Fibroblast of skin of left biceps (primary cell): ENCODE measurements at regions not wholly inside any gene's neighbourhood (a gene's known extent, or its start where the extent isn't known, plus 50 kb on each side); places are given as distances from the start of the nearest gene placed in this dataset.

Experiments used
- DNase-seq, 2 experiments: peaks; one replicate each; pipeline ENCODE4 v3.0.0-alpha.2; 2013; ENCODE audit warnings: low read depth in 2 of 2

DNA sequence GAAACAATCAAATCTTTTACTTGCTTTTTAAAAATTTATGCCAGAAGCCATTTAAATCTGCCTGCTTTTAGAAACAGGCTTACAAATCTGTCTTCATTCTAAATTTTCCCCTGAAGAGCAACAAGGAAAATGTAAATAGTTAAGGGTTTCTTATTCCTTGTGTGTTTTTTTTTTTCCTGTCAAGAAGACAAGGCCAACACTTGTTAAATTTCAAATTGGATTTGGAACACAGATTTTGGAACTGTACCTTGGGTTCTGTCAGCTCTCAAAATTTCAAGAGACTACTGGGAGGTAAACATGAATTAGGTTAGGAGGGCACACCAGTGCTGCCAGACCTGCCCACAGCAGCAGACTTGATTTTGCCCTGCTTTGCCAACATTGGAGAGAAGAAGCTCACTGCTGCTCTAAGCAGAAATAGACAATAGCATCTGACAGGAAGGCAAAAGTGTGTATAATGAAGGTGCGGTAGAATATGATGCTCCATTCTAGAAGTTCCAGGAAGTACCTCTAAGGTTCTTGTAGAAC is 121.7 kb downstream of the NHLRC3 start:
- DNase-seq: no peak

DNA sequence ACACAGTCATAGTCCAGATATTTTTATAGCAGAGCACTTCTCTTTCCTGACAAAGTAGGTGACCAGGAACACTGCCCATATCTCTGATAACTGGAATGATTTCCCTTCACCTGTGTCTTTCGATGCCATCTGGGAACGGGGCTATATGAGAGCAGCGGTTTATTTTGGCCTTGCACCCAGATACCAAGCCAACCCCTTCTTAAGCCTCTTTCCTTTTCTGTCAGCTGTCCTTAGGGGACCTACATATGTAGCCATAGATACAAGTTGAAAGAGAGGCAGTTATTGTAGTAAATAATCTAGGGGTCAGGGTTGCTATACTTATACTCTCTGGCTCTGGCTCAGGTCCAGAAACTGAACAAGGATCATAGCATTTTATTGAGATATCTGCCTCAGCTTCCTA is 128.8 kb downstream of the NHLRC3 start:
- no peak for DNase-seq

DNA sequence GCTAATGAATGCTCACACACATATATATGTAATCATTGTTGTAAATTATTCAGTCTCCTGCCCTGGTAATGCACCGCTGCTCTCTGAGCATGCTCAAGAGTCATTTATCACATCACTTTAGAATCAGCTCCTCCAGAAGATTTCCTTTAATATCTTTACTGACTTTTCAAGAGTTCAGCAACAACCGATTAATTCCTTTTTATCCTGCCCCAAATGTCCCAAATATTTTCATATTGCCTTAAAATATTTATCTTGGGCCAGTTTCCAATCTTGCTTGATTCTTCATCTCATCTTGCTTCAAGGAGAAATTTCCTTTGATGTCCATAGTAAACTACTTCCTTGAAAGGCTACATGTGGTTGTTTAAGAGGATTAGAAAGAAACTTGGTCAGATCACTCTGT is 132.5 kb downstream of the NHLRC3 start:
- DNase-seq: no peak

DNA sequence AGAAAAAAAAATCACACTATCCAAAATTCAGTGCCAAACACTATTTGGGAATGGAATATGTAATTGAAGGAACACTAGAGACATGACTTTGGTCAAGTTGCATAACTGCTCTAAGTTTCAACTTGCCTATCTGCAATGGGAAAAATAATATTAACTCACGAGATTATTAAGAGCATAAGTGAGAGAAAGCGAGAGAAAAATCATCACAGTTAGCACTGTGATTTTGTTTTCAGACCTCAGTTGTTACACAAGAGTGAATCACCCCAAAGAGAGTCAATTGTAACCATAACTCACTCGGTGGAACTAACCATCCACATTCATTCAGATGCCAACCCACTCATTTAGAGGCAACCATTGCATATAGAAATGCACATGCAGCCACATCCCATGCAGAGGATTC is 147.1 kb downstream of the NHLRC3 start:
- DNase-seq: no peak

DNA sequence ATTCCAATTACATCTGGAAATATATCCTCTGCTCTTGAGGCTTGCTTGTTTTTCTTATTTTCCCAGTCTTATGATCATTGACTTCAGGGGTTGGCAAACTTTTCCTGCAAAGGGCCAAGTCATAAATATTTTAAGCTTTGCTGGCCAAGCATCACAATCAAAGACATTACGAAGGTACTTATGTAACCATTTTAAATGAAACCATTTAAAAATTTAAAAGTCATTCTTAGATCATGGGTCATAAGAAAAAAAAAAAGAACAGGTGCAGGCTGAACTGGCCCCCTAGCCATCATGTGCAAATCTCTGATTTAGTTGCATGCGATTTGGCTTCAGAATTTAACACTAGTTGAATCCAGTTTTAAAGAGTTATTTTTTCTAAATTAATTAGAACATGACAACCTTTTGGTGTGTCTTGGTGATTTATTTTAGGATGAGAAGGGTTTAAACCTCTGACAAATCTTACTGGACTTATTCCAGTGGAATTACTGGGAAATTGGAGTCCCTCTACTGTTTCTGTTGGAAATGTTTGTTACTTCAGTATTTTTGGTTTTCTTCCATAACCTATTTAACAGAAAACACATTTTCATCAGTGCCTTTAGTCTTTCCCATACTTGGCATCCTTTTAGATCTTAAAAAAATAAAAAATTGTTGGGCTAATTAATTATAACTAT is 148.1 kb downstream of the NHLRC3 start:
- DNase-seq: no peak

DNA sequence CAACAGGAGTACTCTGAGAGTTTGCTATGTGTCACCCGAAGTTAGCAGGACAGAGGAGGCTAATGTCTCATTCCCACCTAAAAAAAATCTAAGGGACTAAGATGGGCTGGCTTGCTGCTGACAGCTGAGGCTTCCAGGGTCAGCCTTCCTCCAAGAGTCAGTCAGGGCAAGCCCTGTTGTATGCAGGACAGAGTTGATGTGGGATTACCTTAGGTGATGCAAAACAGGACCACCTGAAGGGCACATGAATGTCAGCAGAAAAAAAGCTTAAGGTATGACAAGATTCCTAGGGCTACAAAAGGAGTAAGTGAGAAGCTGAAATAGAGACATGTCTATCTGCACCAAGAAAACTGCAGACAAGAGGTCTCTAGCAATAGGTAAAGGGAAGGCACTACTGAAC is 151.5 kb downstream of the NHLRC3 start:
- no peak for DNase-seq

DNA sequence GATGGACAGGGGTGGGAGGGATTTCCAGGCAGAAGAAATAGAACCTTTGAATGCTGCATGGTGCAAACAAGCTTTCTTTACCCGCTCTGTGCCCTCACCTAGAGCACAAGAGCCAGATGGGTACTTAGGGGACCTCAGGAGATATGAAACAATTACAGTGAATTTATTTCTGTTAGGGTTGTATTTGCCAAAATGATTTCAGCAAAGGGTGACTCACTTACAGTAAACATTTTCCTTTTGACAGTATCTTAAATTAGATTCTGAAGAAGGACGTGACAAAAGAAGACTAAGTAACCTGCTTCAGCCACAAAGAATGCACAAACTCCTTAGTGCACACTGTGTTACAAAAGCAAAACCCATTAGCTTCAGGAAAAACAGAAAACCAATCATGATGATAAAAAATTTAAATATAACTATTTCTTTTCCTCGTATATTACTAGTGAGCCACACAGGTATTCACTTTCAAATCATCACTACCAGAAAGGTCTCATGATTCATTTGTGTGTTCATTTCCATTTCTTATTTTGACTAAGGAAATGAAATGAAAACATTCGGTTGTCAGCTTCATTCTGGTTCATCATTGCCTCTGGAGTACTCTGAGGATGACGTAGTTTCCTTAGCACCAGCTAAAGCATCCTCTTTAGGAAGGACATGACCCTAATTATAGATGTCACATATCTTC is 158.8 kb downstream of the NHLRC3 start:
- no peak for DNase-seq

DNA sequence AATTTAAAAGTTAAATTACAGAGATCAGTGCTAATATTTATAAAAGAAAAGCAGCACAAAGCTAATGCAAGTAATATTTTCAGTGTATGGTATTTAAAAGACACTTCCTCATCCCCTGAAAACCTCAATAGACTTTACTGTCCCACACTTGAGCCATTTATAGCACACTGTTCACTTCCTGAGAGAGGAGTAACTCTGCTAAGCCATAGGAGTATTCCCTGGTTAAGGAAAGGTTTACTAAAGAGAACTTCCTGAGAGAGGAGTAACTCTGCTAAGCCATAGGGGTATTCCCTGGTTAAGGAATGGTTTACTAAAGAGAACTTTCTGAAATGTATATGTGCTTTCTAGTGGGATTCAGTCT is 159.4 kb downstream of the NHLRC3 start:
- no peak for DNase-seq

DNA sequence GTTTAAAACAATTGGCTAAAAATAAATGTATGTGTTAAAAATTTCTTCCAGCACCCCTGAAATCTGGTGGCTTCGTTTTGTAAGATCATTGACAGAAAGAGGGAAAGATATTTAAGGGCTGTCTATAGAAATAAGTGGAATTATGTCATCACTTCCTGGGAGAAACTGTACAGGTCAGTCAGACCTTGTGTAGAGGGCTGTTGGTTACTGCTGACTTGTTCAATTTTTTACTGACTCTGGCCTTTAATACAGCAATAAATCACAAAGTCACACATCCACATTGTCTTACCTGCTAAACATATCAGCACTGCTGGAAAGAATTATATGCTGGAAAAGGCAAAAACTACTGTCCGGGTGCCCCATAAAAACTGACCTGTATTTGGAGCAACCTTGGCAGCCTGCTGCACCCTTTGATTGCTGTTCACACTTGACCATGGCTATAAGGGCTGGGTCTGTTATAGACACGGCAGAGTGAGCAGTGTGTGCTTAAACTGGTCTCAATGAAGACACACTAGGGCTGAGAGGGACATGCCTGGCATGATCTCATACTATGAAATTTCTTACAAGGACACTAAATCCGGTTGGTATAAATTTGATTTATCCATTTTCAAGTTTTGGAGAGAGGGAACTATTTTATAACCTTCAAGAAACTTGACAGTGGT is 162.1 kb downstream of the NHLRC3 start:
- no peak for DNase-seq

DNA sequence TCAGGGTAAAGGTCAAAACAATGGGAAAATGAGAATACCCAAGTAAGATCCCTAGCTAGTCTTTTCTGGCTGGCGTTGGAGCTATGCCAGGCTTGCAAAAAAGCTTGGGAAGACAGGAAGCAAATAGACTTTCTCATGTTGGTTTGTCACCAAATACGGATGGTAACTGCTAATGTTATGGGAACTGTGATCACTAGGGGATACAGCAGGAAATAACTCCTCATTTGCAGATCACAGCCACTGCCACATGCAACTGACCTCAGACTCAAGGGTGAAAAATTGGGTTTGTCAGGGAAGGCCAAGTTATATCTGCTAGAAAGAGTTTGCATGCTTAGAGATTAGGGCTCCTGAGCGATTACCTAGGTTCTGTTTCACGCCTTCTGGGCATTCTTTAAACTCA is 162.9 kb downstream of the NHLRC3 start:
- no peak for DNase-seq

DNA sequence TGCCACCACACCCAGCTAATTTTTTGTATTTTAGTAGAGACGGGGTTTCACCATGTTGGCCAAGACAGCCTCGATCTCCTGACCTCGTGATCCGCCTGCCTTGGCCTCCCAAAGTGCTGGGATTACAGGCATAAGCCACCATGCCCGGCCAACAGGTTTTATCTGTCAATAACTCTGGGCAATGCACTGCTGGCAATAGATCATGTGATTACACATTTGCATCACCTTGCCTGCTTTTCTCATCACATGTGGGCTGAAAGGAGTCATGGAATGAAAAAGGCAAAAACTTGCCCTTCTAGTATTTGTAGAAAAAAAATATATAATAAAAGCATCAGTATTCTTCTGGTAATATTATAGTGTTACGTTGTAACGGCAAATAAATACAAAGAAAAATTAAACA is 164.5 kb downstream of the NHLRC3 start:
- DNase-seq: no peak

DNA sequence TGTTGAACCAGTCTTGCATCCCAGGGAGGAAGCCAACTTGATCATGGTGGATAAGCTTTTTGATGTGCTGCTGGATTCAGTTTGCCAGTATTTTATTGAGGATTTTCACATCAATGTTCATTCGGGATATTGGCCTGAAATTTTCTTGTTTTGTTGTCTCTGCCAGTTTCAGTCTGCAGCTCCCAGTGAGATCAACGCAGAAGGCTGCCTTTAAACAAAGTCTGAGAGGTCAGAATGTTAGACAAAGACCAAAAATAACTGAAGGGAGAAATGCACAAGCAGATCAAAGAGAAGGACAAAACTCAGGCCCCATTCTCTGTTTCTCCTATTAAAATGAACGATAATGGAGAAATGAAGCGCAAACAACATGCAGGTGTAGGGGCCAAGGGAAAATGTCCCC is 170.4 kb downstream of the NHLRC3 start:
- DNase-seq: no peak

DNA sequence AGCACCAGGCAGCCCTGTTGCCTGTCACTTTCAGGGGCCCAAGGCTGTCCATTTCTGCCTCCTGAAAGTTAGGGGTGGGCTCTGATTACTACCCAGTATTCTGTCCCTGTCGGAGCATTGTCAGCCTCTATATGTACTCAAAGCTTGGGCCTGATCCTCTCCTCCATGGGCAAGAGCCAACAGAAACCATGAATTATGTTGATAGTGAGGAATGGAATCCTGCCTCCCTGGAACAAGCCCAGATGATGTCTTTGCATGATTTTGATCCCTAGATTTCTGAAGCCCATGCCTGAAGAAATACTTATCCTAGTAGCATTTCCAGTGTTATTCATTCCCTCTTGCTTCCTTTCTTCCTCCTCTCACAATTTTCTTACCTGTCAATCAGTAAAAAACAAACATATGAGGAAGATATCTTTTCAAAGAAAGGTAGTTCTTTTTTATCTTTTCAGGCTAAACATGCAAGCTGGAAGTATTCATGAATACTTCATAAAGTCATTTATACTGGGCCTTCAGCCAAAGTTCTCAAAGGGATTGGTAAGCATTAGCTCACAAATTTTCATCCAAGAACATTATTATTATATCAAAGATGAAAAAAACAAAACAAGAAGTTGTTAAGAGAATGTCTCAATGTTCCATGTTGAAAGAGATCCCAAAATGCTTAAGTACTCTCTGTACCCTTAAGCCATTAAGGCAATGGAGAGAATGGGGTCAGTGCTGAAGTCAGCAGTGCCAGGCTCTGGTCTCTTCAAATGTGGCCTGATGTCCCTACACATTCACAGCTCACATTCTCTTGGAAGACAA is 171.7 kb downstream of the NHLRC3 start:
- DNase-seq: peak; percentile 5 to 17

DNA sequence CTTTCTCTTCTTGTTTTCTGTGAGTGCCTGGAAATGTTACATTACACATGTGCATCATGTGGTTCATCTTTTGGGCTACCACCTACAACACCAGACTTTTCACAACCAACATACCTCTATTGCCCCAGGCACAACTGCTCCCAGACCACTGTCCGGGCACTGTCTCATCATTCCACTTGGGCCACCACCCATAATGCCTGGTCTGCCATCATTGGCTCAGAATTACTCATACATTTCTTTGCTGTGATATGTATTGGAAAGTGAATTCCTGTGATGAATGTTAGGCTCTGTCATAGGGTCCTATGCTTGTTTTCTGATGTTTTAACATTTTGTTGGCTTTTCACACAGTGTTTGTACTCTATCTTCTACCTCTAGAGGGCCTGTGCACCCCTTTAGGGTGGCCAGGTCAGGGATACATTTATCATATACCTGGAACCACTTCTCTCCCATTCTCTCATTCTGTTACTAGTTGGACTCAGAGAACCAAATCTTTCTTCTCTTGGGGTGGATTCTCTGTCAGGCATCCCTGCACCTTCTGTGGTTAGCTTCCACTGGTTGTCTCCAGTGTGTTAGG is 172.8 kb downstream of the NHLRC3 start:
- no peak for DNase-seq

DNA sequence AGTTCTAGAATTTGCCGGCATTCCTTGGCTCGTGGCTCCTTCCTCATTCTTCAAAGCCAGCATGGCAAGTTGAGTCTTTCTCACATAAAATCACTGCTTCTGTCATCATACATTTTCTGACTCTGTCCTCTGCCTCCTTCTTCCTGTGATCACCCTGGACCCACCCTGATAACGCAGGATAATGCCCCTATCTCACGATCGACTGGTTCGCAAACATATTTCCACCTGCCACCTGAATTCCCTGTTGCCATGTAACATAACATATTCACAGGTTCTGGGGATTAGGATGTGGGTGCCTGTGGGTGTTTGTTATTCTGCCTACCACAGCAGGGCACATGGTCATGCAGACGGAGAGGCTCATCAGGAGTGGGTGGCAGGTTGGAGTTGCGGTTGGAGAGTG is 177.7 kb downstream of the NHLRC3 start:
- DNase-seq: no peak

DNA sequence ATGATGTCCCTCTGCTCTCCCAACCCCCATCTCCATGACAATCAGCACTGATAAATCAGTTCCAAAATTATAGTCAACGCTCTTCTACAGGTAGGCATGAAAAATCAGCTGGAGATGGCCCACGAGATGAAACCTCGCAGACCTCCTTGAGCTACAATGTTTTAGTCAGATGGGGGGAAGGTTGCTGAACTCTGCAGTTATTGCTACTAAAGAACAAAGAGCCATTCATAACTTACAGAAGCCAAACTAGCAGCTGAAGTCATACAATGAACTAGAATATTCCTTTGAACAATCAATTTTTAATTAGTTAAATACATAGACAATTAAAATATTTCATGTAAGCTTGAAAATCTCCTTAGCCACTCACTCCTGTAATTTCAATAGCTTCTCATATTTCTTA is 179.2 kb downstream of the NHLRC3 start:
- no peak for DNase-seq

DNA sequence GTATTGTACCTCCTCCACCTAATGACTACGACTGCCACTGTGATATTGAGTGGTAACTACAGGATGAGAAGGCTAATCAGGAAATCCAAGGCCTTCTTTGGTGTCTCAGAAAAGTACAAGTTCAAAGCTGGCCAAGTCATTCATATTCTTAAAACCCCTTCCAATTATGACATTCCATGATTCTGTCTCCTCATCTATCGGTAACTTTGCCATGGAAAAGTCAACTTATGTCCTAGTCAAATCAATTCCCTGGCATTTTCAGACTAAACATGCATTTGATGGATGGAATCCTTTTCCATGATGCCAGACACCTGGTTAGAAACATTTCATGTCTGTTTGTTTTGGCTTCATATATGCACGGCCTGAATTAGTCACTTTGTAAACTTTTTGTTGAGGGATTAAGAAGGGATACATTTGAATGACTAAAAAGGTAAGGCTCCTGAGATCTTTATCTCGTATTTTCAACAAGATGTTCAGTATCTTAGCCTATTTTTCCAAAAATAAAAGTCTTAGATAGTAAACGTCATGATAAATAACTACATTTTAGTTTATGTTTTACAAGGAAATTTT is 186.5 kb downstream of the NHLRC3 start:
- DNase-seq: no peak

DNA sequence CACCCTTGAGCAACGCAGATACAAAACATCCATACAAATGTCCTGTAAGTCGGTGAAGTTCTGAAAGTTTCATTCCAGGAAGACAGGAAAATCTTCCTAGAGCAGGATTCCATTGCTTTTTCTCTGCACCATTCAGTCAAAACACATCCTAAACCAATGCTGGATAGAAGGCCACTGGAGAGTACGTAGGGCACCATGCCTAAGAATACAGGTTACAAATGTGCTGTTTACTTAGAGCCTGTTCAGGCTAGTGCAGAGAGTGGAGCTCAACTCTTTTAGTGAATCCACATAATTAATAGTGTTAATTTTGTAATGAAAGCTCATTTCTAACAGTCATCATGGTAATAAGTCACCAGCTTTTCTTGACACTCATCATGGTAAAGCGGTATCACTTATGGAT is 187.6 kb downstream of the NHLRC3 start:
- DNase-seq: no peak

DNA sequence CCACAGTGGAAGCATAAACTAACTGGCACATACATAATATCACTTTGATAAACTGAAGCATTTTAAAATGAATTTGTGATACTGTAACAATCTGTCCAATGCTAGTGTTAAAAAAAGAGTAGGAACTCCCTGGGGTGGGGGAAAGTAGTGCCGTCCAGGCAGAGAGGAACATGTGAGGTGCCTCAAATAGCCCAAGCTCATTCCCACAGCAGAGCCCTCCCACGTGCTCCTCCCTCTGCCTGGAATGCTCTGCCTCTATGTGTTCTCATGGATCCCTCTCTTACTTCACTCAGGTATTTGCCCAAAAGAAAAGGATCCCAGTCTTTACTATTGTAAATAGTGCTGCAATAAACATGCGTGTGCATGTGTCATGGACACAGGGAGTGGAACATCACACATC is 188.1 kb downstream of the NHLRC3 start:
- no peak for DNase-seq

DNA sequence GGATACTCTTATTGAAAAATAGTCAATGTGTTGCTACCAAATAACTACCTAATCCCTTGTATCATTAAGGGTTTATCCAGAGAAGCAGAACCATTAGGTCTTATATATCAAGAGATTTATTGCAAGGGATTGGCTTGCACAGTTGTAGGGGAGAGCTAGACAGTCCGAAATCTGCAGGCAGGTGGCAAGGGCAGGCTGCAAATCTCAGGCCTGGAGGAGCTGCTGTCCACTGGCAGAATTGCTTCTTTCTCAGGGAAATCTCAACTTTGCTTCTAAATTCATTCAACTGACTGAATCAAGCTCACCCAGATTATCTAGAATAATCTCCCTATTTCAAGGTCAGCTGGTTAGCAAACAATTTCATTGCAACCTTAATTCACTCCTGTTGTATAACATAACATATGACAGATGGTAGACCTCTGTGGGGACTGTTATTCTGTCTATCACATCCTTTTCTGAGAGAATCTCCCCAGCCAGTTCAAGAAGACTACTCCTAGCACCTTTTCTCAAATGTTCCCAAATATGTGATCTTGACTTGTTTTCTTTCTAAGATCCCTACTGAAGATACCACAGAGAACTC is 194.2 kb downstream of the NHLRC3 start:
- no peak for DNase-seq

DNA sequence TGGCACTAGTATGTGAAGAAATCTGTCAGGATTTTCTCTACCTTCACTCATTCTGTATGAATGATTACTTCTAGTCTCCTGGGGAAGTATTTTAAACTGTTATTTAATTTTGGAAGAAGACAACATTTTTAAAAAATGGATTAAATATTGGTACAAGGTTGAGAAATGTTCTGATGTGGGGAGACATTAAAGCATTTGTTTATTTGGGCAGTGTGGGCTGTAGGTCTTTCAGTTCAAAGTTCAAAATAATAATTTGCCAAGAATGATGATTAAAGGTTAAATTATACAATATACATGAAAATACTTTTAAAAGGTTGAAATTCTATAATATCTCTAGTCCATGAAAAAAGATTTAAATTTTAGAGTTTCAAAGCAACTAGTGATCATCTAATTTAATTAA is 194.7 kb downstream of the NHLRC3 start:
- DNase-seq: no peak
